ENCODE measurements at regions not wholly inside any gene's neighbourhood (a gene's known extent, or its start where the extent isn't known, plus 50 kb on each side); places are given as distances from the start of the nearest gene placed in this dataset.
"Not testable (repeated sequence)": the region's sequence is repeated elsewhere in the genome, so short reads cannot be mapped to it uniquely, and the experiment has no call there.

DNA sequence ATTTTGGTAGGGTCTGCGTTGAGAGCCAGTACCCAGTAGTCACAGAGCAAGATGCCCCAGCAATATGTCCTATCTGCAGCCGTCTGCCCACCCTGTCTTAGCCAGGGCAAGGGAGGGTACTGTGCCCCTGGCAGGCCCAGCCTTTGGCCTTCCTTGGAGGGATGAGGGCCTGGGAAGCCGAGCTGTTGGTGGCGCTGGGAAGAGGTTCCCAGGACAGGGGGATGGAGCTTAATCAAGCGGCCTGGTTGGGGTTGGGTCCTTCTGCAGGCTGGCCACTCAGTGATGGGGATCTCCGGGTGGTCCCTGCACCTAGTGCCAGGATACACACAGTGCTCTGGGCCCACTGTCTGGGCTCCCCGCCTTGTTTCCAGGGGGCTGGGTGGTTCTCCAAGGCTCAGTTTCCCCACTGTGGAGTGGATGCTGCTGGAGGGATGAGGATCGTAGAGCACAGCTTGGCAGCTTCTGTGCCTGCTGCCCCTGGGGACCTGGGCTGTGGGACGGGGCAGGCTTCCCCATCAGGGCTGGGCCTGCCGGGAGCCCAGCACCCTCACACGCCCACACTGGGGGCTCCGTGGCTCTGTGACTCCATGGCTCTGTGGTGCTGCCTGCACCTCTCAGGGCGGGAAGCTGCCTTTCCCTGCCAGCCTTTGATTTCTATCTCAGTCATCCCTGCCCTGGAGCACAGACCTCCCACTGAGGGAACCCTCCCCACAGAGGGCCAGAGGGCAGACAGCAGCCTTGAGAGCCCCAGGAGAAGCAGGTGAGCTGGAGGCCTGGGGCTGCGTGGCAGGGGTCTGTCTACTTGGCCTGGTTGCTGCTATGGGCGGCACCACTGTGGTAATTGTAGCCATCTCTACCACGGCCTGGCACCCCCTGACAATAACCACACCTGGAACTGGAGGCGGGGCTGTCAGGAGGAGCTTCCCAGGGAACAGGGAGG, 357.0 kb downstream of the TMEM121 start:
- ATAC-seq (no peak), DNase-seq (peak in 2 of 6 donors; percentile 10 to 39), FAIRE-seq (no peak)
- Histone ChIP-seq H3K27ac (no peak overlapping the region), H3K27me3 (no peaks in the 10 kb centered on the region), H3K4me3 (no peak overlapping the region), H3K4me1 (no peaks in the 10 kb centered on the region), H3K9me3 (no peaks in the 10 kb centered on the region), H3K36me3 (no peaks in the 10 kb centered on the region)
- WGBS, 2 donors: 58 to 70% methylated on average over 16 to 17 of the region's 17 CpGs
- intact Hi-C loops (cut with DNase I): no loop called here
- TF ChIP-seq, protein P1, sequence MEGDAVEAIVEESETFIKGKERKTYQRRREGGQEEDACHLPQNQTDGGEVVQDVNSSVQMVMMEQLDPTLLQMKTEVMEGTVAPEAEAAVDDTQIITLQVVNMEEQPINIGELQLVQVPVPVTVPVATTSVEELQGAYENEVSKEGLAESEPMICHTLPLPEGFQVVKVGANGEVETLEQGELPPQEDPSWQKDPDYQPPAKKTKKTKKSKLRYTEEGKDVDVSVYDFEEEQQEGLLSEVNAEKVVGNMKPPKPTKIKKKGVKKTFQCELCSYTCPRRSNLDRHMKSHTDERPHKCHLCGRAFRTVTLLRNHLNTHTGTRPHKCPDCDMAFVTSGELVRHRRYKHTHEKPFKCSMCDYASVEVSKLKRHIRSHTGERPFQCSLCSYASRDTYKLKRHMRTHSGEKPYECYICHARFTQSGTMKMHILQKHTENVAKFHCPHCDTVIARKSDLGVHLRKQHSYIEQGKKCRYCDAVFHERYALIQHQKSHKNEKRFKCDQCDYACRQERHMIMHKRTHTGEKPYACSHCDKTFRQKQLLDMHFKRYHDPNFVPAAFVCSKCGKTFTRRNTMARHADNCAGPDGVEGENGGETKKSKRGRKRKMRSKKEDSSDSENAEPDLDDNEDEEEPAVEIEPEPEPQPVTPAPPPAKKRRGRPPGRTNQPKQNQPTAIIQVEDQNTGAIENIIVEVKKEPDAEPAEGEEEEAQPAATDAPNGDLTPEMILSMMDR (IDR thresholded peaks at IDR 0.05): no peak

DNA sequence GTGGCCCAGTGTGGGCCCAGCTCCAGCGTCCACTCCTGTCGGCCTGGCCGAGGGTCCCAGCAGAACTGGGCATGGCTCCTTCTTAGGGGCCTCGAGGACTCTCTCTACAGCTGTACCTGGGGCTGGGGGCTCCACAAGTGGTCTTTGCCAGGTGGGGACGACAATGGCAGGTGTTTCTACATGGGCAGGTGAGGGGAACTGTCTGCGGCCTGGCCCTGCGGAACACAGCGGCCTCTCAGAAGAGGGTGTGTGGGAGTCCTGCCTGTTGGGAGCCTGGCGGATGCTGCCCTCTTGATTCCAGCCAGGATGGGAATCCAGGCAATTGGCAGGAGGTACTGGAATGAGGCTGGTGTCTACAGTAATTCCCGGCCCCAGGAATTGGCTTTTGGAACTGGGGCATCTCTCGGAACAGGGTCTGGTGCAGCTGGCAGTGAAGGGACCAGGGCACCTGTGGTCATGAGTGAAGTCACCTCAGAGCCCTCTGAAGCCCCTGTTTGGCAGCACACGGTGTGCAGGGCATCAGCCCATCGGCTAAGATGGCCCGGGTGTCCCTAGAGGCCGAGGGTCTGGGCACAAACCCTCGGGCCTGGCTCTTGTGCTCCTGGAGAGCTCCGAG, 357.9 kb downstream of the TMEM121 start:
- ATAC-seq; FAIRE-seq; intact Hi-C loops (cut with DNase I); H3K4me1 ChIP-seq; H3K4me3 ChIP-seq; H3K9me3 ChIP-seq; H3K36me3 ChIP-seq; H3K27me3 ChIP-seq; H3K27ac ChIP-seq: not testable (repeated sequence)
- 57 to 70% methylated on average over 14 to 17 of the region's 17 CpGs for WGBS, 2 donors
- DNase-seq: peak in 1 of 6 donors; percentile 33

DNA sequence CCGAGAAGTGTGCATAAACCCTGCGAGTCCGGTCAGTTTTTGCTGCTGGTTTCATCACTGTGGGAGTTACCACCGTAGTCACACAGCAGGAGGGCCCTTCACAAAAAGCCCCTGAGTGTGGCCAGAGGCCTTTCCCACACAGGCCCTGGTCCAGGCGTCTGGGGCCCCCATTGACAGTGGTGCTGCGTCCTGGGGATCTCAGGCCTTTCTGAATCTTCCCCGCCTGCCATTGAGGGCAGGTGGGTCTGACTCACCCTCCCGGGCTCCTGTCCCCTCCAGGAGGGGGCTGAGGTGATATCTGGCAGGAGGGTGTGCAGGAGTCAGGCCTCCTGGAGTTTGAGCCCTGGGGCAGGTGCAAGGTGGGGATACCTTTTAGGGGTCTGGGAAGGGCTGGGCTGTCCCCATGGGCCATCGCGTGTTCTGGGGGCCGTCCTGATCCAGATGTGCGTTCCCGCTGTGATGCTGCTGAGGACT, 358.5 kb downstream of the TMEM121 start:
- 44 to 63% methylated on average over 13 of the region's 13 CpGs for WGBS, 2 donors
- FAIRE-seq: no peak
- H3K36me3 ChIP-seq: no peaks in the 10 kb centered on the region
- intact Hi-C loops (cut with DNase I): no loop called here
- no peak overlapping the region for H3K4me3 ChIP-seq
- no peaks in the 10 kb centered on the region for H3K4me1 ChIP-seq
- no peak overlapping the region for H3K27ac ChIP-seq
- H3K9me3 ChIP-seq: no peaks in the 10 kb centered on the region
- no peak for ATAC-seq
- DNase-seq: peak in 2 of 6 donors; percentile 37 to 41
- TF ChIP-seq, protein P1 (IDR thresholded peaks at IDR 0.05): no peak
- H3K27me3 ChIP-seq: no peaks in the 10 kb centered on the region

DNA sequence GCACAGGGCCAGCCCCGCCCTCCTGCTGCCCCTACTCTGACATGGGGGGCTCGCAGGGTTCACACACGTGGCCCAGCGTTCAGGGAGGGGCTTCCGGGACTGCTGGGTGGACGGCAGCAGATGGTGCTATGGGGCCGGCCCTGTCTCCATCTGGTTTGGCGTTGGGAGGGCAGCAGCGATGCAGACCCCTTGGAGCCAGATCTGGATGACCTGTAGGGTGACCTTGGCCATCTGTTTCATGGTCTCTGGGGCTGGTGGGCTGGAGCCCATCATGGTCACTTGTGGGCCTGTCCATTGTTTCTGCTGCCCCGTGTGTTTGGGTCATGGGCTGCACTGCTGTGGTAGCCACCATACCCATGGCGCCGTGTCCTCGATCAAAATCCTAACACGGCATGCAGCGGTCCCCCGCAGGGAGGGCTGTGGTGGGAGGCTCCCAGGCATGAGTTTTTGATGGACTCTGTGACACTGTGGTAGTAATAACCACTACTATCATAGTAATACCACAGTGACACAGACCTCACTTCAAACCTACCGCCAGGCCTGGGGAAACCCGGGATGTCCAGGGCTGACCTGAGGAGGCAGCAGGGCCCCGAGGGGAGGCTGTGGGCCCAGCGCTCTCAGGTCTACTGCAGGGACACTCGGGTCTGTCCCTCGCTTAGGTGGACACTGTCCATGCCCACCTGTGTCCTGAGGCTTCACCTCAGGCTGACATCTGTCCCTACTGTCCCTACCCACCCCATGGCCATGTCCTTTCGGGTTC, 359.4 kb downstream of the TMEM121 start:
- FAIRE-seq: no peak
- ATAC-seq: no peak
- Histone ChIP-seq H3K4me3 (no peak overlapping the region), H3K9me3 (no peaks in the 10 kb centered on the region), H3K4me1 (no peaks in the 10 kb centered on the region), H3K27me3 (no peaks in the 10 kb centered on the region), H3K36me3 (no peaks in the 10 kb centered on the region), H3K27ac (no peak overlapping the region)
- intact Hi-C loops (cut with DNase I): no loop called here
- 65 to 74% methylated on average over 23 of the region's 23 CpGs for WGBS, 2 donors
- TF ChIP-seq, protein P1 (IDR thresholded peaks at IDR 0.05): no peak
- DNase-seq: peak in 3 of 6 donors; percentile 8 to 50 (median 49)

DNA sequence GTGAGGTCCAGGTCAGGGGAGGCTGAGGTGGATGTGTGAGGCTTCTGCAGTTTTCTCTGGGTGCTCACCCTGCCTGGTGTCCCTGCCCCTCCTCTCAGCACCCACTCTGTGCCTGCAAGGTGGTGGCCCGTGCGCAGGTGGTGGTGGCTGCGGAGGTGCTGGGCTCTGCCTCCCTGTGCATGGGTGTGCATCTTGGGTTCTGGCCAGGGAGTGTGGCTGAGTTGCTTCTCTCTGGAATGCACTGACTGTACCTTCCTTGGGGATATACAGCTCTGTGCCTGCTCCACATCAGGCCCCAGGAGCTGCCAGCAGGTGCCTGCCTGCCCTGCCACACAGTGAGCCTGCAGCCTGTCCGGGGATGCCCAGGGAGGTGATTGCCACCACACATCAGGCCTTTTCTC, 360.4 kb downstream of the TMEM121 start:
- H3K36me3 ChIP-seq; intact Hi-C loops (cut with DNase I); H3K27ac ChIP-seq; ATAC-seq; H3K9me3 ChIP-seq; H3K4me3 ChIP-seq; H3K27me3 ChIP-seq; H3K4me1 ChIP-seq; FAIRE-seq: not testable (repeated sequence)
- DNase-seq: peak in 1 of 6 donors; percentile 35
- 64 to 70% methylated on average over 4 of the region's 4 CpGs for WGBS, 2 donors
